BJ (cell line): ENCODE measurements at regions not wholly inside any gene's neighbourhood (a gene's known extent, or its start where the extent isn't known, plus 50 kb on each side); places are given as distances from the start of the nearest gene placed in this dataset.

Experiments
- CTCF ChIA-PET: fragments of 350-600 bp; formaldehyde crosslinking; extraction: SDS; loops from one replicate; lab custom pipeline; 2021; ENCODE audit warnings: antibody characterized with exemption, inconsistent platforms; lab: Yijun Ruan, JAX
- POLR2A ChIA-PET: fragments of 300-600 bp; sonication (Branson Sonifier 250); formaldehyde crosslinking; extraction: SDS; loops from one replicate; lab custom pipeline; 2021; ENCODE audit warnings: antibody characterized with exemption; lab: Charles Lee
- DNase-seq: peaks from one replicate; pipeline ENCODE4 v3.0.0-alpha.2; 2011; ENCODE audit warnings: low read depth
- H3K27me3 ChIP-seq: 2 replicates; pipeline ENCODE4 v1.6.0; 2011; ENCODE audit warnings: low read length; ENCODE audit not compliant: control insufficient read depth, insufficient read depth
- H3K36me3 ChIP-seq: 2 replicates; pipeline ENCODE4 v1.5.1; 2011; ENCODE audit warnings: low read length; ENCODE audit not compliant: control insufficient read depth, insufficient read depth
- H3K4me3 ChIP-seq: 2 replicates; pipeline ENCODE4 v1.5.1; 2011; ENCODE audit warnings: low read depth, mild to moderate bottlenecking, control low read depth, low read length
- CTCF ChIP-seq: IDR thresholded peaks from 2 replicates; pipeline ENCODE4 v1.5.1; 2011; ENCODE audit warnings: low read depth, mild to moderate bottlenecking, control low read depth, inconsistent platforms, low read length, moderate library complexity; ENCODE audit not compliant: insufficient read depth

- CTCF ChIA-PET: interaction anchor here (1.3 to 22.9 kb wide), 3 partner anchors 11 to 456 kb away, joined by 6 to 367 read pairs (median 6); no protein-coding TSS in a partner anchor
- Histone ChIP-seq H3K4me3 (no peak overlapping the region), H3K36me3 (no peaks in the 10 kb centered on the region), H3K27me3 (peaks cover 17% of the 10 kb centered on the region)
- POLR2A ChIA-PET: no interaction called here
- no peak for TF ChIP-seq CTCF
- no peak for DNase-seq
Observed at GRCh38 chr16:86061721-86062120, 162.8 kb downstream of the IRF8 start.

GRCh38 chr16:86062271-86062965 lies 163.5 kb downstream of the IRF8 start:
- no peak for TF ChIP-seq CTCF
- DNase-seq: no peak

GRCh38 chr16:86063760-86064405 lies 164.9 kb downstream of the IRF8 start:
- CTCF ChIA-PET: interaction anchor here (1.8 to 22.9 kb wide), 2 partner anchors 9 to 454 kb away, joined by 10 to 367 read pairs; no protein-coding TSS in a partner anchor
- no peak overlapping the region for H3K4me3 ChIP-seq
- DNase-seq: no peak
- TF ChIP-seq CTCF: no peak
- no peaks in the 10 kb centered on the region for H3K36me3 ChIP-seq
- H3K27me3 ChIP-seq: peaks cover 17% of the 10 kb centered on the region
- POLR2A ChIA-PET: no interaction called here

More at GRCh38 chr16:86062271-86062965, 163.5 kb downstream of the IRF8 start:
- H3K4me3 ChIP-seq: no peak overlapping the region
- peaks cover 17% of the 10 kb centered on the region for H3K27me3 ChIP-seq
- ChIA-PET CTCF (interaction anchor here (1.6 to 22.9 kb wide), 2 partner anchors 10 to 456 kb away, joined by 6 to 367 read pairs; no protein-coding TSS in a partner anchor), POLR2A (no interaction called here)
- no peaks in the 10 kb centered on the region for H3K36me3 ChIP-seq

GRCh38 chr16:86064431-86065250 lies 165.7 kb downstream of the IRF8 start:
- Histone ChIP-seq H3K27me3 (peaks cover 14% of the 10 kb centered on the region), H3K36me3 (no peaks in the 10 kb centered on the region), H3K4me3 (no peak overlapping the region)
- CTCF ChIA-PET: interaction anchor here (0.8 to 22.9 kb wide), 3 partner anchors 8 to 453 kb away, joined by 3 to 367 read pairs (median 10); no protein-coding TSS in a partner anchor
- no peak for TF ChIP-seq CTCF
- POLR2A ChIA-PET: no interaction called here
- DNase-seq: no peak
